Activated CD8-positive, alpha-beta T cell treated with anti-CD3 and anti-CD28 coated beads for 36 hours (primary cell): ENCODE measurements at regions not wholly inside any gene's neighbourhood (a gene's known extent, or its start where the extent isn't known, plus 50 kb on each side); places are given as distances from the start of the nearest gene placed in this dataset.

Source experiments
- ATAC-seq: fragments of 200-7000 bp; cut with Tn5 transposase; one replicate; pipeline ENCODE4 v1.10.0; 2021; ENCODE audit warnings: mild to moderate bottlenecking, moderate library complexity
- CTCF ChIA-PET: fragments of 350-600 bp; sonication (Branson Sonifier 250); formaldehyde crosslinking; loops from one replicate; lab custom pipeline; 2021; ENCODE audit warnings: antibody characterized with exemption; lab: Charles Lee
- POLR2A ChIA-PET: fragments of 350-600 bp; sonication (Branson Sonifier 250); formaldehyde crosslinking; loops from one replicate; lab custom pipeline; 2021; ENCODE audit warnings: antibody characterized with exemption; lab: Charles Lee
- DNase-seq: peaks from one replicate; pipeline ENCODE4 v3.0.0-alpha.2; 2020
- H3K27ac Mint-ChIP-seq: one replicate; pipeline ENCODE4 v1.8.0; 2021; ENCODE audit warnings: mild to moderate bottlenecking, mixed read lengths
- H3K27me3 Mint-ChIP-seq: one replicate; pipeline ENCODE4 v1.8.0; 2021; ENCODE audit warnings: mixed read lengths
- H3K36me3 Mint-ChIP-seq: one replicate; pipeline ENCODE4 v1.8.0; 2021; ENCODE audit warnings: low read depth, mixed read lengths
- H3K4me1 Mint-ChIP-seq: one replicate; pipeline ENCODE4 v1.8.0; 2021; ENCODE audit warnings: low read depth, mixed read lengths
- H3K4me3 Mint-ChIP-seq: one replicate; pipeline ENCODE4 v1.8.0; 2021; ENCODE audit warnings: mild to moderate bottlenecking, moderate library complexity, mixed read lengths
- H3K9me3 Mint-ChIP-seq: one replicate; pipeline ENCODE4 v1.8.0; 2021; ENCODE audit warnings: mixed read lengths
- CTCF ChIP-seq: fragments of 200-600 bp; IDR thresholded peaks from one replicate; pipeline ENCODE4 v1.8.0; 2022; ENCODE audit warnings: antibody characterized with exemption, mild to moderate bottlenecking
- intact Hi-C: fragments of 100-400 bp; cut with micrococcal nuclease; formaldehyde crosslinking; loops from one replicate; pipeline ENCODE4 v1.10.0; 2022

GRCh38 chr18:75812761-75813160 lies 385.3 kb upstream of the SMIM21 start:
- DNase-seq (no peak), ATAC-seq (no peak)
- Mint-ChIP-seq H3K9me3 (no peaks in the 10 kb centered on the region), H3K27me3 (peaks cover 8% of the 10 kb centered on the region), H3K4me1 (no peaks in the 10 kb centered on the region), H3K27ac (no peak overlapping the region), H3K36me3 (no peaks in the 10 kb centered on the region), H3K4me3 (no peak overlapping the region)
- no peak for TF ChIP-seq CTCF
- intact Hi-C loops: no loop called here
- POLR2A ChIA-PET: no interaction called here
- CTCF ChIA-PET: no interaction called here

- Mint-ChIP-seq H3K27ac (no peak overlapping the region), H3K27me3 (peaks cover 8% of the 10 kb centered on the region), H3K4me3 (no peak overlapping the region), H3K4me1 (no peaks in the 10 kb centered on the region), H3K36me3 (no peaks in the 10 kb centered on the region), H3K9me3 (no peaks in the 10 kb centered on the region)
- POLR2A ChIA-PET: no interaction called here
- ATAC-seq: no peak
- CTCF ChIA-PET: no interaction called here
- no peak for TF ChIP-seq CTCF
- no peak for DNase-seq
- intact Hi-C loops: no loop called here
Observed at GRCh38 chr18:75810961-75811551, 383.6 kb upstream of the SMIM21 start.

- H3K4me3 Mint-ChIP-seq: no peak overlapping the region
- no peaks in the 10 kb centered on the region for H3K9me3 Mint-ChIP-seq
- H3K27ac Mint-ChIP-seq: no peak overlapping the region
- ChIA-PET POLR2A (no interaction called here), CTCF (no interaction called here)
- no peaks in the 10 kb centered on the region for H3K4me1 Mint-ChIP-seq
- ATAC-seq (no peak), DNase-seq (no peak)
- peaks cover 8% of the 10 kb centered on the region for H3K27me3 Mint-ChIP-seq
- intact Hi-C loops: no loop called here
- H3K36me3 Mint-ChIP-seq: no peaks in the 10 kb centered on the region
- TF ChIP-seq CTCF: no peak
Observed at GRCh38 chr18:75810516-75810915, 383.0 kb upstream of the SMIM21 start.

- CTCF ChIA-PET: interaction anchor here (0.7 kb wide), 1 partner anchor 303 kb away, joined by 3 read pairs; no protein-coding TSS in a partner anchor
- Mint-ChIP-seq H3K27ac (no peak overlapping the region), H3K4me1 (no peaks in the 10 kb centered on the region), H3K36me3 (no peaks in the 10 kb centered on the region), H3K27me3 (peaks cover 8% of the 10 kb centered on the region), H3K4me3 (no peak overlapping the region), H3K9me3 (no peaks in the 10 kb centered on the region)
- ATAC-seq (no peak), DNase-seq (no peak)
- intact Hi-C loops: no loop called here
- TF ChIP-seq CTCF: no peak
- POLR2A ChIA-PET: no interaction called here
Observed at GRCh38 chr18:75809926-75810255, 382.4 kb upstream of the SMIM21 start.

- Mint-ChIP-seq H3K27me3 (peaks cover 8% of the 10 kb centered on the region), H3K4me3 (no peak overlapping the region), H3K36me3 (no peaks in the 10 kb centered on the region), H3K9me3 (no peaks in the 10 kb centered on the region), H3K4me1 (no peaks in the 10 kb centered on the region), H3K27ac (no peak overlapping the region)
- DNase-seq: no peak
- no peak for ATAC-seq
- ChIA-PET POLR2A (no interaction called here), CTCF (interaction anchor here (0.7 kb wide), 1 partner anchor 303 kb away, joined by 3 read pairs; no protein-coding TSS in a partner anchor)
- intact Hi-C loops: no loop called here
- TF ChIP-seq CTCF: no peak
Observed at GRCh38 chr18:75809151-75809925, 381.8 kb upstream of the SMIM21 start.
